Naive thymus-derived CD8-positive, alpha-beta T cell (primary cell): ENCODE measurements at regions not wholly inside any gene's neighbourhood (a gene's known extent, or its start where the extent isn't known, plus 50 kb on each side); places are given as distances from the start of the nearest gene placed in this dataset.

Source experiments
- ATAC-seq, 2 donors: fragments of 150-1000 bp; cut with Tn5 transposase in 1 of 2; sonication (Bioruptor Pico), chemical (Tn5 transposase) in 1 of 2; 1 replicate in 1 of 2; 2 replicates in 1 of 2; pipeline ENCODE4 v1.10.0; 2021; ENCODE audit warnings: mild to moderate bottlenecking in 2 of 2, moderate library complexity in 2 of 2
- POLR2A ChIA-PET: fragments of 350-600 bp; sonication (Branson Sonifier 250); formaldehyde crosslinking; loops from one replicate; lab custom pipeline; 2021; ENCODE audit warnings: antibody characterized with exemption; lab: Charles Lee
- DNase-seq, 10 donors: peaks; one replicate each; pipeline versions ENCODE4 v3.0.0 to v3.0.0-alpha.2; 2020 to 2022
- H3K27ac Mint-ChIP-seq, 10 donors: one replicate each; pipeline ENCODE4 v1.8.0; 2020 to 2022; ENCODE audit warnings: mild to moderate bottlenecking in 10 of 10, mixed read lengths in 10 of 10, moderate library complexity in 4 of 10, inconsistent platforms in 1 of 10
- H3K27me3 Mint-ChIP-seq, 5 donors: one replicate each; pipeline ENCODE4 v1.8.0; 2021 to 2022; ENCODE audit warnings: mixed read lengths in 5 of 5
- H3K36me3 Mint-ChIP-seq, 3 donors: one replicate each; pipeline ENCODE4 v1.8.0; 2020 to 2022; ENCODE audit warnings: mixed read lengths in 3 of 3, mild to moderate bottlenecking in 2 of 3, inconsistent platforms in 1 of 3
- H3K4me1 Mint-ChIP-seq, 4 donors: one replicate each; pipeline ENCODE4 v1.8.0; 2021 to 2022; ENCODE audit warnings: mixed read lengths in 4 of 4
- H3K4me3 Mint-ChIP-seq, 10 donors: one replicate each; pipeline ENCODE4 v1.8.0; 2020 to 2022; ENCODE audit warnings: mild to moderate bottlenecking in 10 of 10, mixed read lengths in 10 of 10, moderate library complexity in 6 of 10, inconsistent platforms in 1 of 10
- H3K9me3 Mint-ChIP-seq, 9 donors: one replicate each; pipeline ENCODE4 v1.8.0; 2020 to 2022; ENCODE audit warnings: mixed read lengths in 9 of 9, mild to moderate bottlenecking in 3 of 9, inconsistent platforms in 1 of 9, moderate library complexity in 1 of 9

DNA sequence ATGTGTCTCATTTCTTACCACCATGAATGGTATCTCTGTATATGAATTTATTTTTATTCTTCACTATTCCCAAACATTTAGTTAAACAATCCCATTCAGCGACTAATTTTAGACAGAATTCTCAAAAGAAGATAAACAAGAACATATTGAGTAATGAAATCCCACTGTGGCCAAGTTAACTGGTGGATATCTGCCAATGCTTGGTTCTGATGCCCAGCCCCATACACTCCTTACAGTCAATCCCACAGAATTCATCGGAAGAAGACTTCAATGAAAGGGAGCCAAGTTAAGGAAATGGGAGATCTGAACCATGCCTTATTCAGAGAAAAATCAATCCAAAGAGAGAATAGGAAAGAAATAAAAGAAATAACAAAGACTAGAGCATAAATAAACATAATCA lies 518.0 kb downstream of the XPNPEP1 start:
- H3K4me3 Mint-ChIP-seq = no peak overlapping the region
- H3K27me3 Mint-ChIP-seq = peaks cover 0 to 2% (median 0%) of the 10 kb centered on the region in 5 donors
- no peak overlapping the region for H3K27ac Mint-ChIP-seq
- POLR2A ChIA-PET = no interaction called here
- ATAC-seq (no peak), DNase-seq (no peak)
- peaks cover 0 to 12% (median 0%) of the 10 kb centered on the region in 9 donors for H3K9me3 Mint-ChIP-seq
- no peaks in the 10 kb centered on the region for H3K36me3 Mint-ChIP-seq
- no peaks in the 10 kb centered on the region for H3K4me1 Mint-ChIP-seq

DNA sequence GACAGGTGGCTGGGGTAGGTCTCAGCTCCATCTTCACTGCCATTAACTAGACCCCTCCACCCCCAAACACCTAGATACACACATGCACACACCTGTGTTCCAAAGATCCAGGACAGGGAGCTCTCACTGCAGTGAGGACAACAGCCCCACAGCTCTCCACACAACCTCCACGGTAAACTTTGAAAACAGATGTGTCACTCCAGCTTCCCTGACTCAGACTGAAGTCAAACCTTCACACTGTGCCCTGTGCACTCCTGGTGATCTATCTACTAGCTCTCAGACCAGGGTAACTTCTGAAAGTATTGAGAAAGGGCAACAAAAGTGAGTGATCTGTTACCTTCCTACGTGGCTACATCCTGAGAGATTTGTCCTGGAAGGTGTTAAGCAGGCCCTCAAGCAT lies 519.8 kb downstream of the XPNPEP1 start:
- no peak overlapping the region for H3K27ac Mint-ChIP-seq
- peaks cover 0 to 2% (median 0%) of the 10 kb centered on the region in 5 donors for H3K27me3 Mint-ChIP-seq
- peaks cover 0 to 2% (median 0%) of the 10 kb centered on the region in 4 donors for H3K4me1 Mint-ChIP-seq
- POLR2A ChIA-PET = no interaction called here
- no peaks in the 10 kb centered on the region for H3K36me3 Mint-ChIP-seq
- H3K4me3 Mint-ChIP-seq = no peak overlapping the region
- no peak for ATAC-seq
- DNase-seq = no peak
- H3K9me3 Mint-ChIP-seq = peaks cover 0 to 21% (median 0%) of the 10 kb centered on the region in 9 donors

DNA sequence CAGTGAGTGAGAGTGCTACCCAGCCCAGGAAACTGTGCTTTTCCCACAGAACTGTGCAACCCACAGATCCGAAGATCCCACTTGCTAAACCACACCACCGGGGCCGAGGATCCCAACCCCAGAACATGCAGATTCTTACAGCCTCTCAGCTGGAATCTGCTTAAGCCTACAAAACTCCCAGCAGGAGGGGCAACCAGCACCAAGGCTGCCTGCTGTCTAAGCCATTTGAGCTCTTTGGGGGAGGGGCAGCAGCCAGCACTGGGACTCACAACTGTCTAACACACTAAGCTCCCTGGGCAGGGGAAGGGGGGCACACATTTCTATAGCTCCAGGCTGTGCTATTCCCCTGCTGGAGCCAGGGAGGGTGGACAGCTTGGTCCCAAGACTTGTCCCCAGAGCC lies 529.9 kb downstream of the XPNPEP1 start:
- POLR2A ChIA-PET = no interaction called here
- DNase-seq = peak in 1 of 10 donors; percentile 38
- Mint-ChIP-seq H3K36me3 (no peaks in the 10 kb centered on the region), H3K9me3 (peaks cover 0 to 20% (median 6%) of the 10 kb centered on the region in 9 donors), H3K4me3 (no peak overlapping the region), H3K27me3 (peaks cover 0 to 4% (median 0%) of the 10 kb centered on the region in 5 donors), H3K27ac (no peak overlapping the region), H3K4me1 (no peaks in the 10 kb centered on the region)
- ATAC-seq = no peak

DNA sequence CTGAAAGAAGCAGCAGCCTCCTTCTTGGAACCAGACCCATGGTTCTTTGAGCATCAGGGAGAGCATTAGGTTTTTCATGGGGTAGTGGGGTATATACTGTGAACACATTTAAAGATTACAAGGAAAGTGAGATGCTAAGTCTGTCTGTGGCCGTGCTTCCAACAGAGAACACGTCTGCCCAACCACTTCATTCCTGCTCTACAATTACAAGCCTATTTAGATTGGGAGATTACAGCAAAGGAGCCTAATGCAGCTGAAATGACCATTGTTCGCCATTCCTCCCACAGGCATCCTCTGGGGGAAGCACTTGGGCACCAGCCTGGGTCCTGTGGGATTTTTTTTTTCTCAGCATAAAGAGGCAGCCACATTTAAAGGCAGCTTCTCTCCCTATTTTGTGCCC lies 536.4 kb downstream of the XPNPEP1 start:
- no peaks in the 10 kb centered on the region for H3K36me3 Mint-ChIP-seq
- H3K4me3 Mint-ChIP-seq = no peak overlapping the region
- DNase-seq = no peak
- peaks cover 0 to 3% (median 0%) of the 10 kb centered on the region in 9 donors for H3K9me3 Mint-ChIP-seq
- no peaks in the 10 kb centered on the region for H3K4me1 Mint-ChIP-seq
- H3K27ac Mint-ChIP-seq = no peak overlapping the region
- H3K27me3 Mint-ChIP-seq = peaks cover 0 to 1% (median 0%) of the 10 kb centered on the region in 5 donors
- POLR2A ChIA-PET = no interaction called here
- no peak for ATAC-seq

DNA sequence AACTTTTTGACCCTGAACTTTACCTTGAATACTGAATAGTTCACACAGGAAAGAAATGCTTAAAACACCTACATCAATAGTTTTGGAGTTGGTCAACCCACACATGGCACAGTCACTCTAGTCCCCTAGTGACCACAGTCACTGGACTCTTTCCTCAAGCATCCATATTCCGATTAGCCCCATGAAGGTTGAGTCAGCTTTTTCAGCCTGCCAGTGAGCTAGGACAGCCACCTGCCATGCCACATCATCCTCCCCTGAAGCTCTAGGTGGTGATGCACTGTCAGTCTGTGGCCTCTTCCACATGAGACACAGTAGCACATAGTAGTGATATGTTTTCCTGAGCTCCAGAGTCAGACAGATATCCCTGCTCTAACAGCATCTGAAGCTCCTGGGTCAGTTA lies 537.2 kb downstream of the XPNPEP1 start:
- peaks cover 0 to 1% (median 0%) of the 10 kb centered on the region in 5 donors for H3K27me3 Mint-ChIP-seq
- DNase-seq (no peak), ATAC-seq (no peak)
- H3K27ac Mint-ChIP-seq = no peak overlapping the region
- no peaks in the 10 kb centered on the region for H3K36me3 Mint-ChIP-seq
- H3K9me3 Mint-ChIP-seq = peaks cover 0 to 3% (median 0%) of the 10 kb centered on the region in 9 donors
- POLR2A ChIA-PET = no interaction called here
- H3K4me3 Mint-ChIP-seq = no peak overlapping the region
- H3K4me1 Mint-ChIP-seq = no peaks in the 10 kb centered on the region

DNA sequence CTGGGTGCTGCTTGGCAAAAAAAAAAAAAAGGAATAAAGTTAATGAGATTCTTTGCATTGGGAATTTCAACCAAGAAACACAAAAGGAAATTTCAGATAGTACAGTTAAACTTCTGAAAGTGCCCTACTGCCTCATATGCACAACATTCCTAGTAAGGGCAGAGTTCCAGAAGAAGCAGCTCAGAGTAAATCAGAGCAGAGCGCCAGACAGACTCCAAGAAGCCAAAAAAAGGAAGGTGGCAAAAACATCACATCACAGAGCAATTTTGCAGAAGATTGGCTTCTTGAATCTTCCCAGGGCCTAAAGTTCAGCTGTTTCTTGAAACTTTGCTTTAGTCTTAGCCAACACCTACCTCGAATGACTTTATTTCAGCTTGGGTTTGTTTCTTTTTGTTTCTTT lies 544.1 kb downstream of the XPNPEP1 start:
- POLR2A ChIA-PET = no interaction called here
- no peak overlapping the region for H3K27ac Mint-ChIP-seq
- no peak overlapping the region for H3K4me3 Mint-ChIP-seq
- DNase-seq (no peak), ATAC-seq (no peak)
- H3K9me3 Mint-ChIP-seq = peaks cover 0 to 10% (median 2%) of the 10 kb centered on the region in 9 donors
- no peaks in the 10 kb centered on the region for H3K27me3 Mint-ChIP-seq
- H3K4me1 Mint-ChIP-seq = no peaks in the 10 kb centered on the region
- H3K36me3 Mint-ChIP-seq = no peaks in the 10 kb centered on the region

DNA sequence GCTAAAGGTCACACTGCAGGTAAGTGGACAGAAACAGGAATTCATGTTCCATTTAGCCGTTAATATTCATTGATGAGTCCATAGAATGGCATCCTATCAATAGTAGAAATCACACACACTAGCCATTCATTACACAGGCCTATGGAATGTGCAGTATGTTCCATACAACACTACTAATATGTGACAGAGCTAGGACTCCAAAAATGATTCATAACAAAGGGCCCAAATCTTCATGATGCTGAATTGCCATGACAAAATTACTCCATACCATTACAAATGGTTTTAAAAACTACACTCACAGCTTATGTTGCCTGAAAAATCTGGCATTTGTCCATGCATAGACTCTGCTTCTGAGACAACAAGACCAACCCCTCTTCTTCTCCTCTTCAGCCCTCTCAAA lies 549.1 kb downstream of the XPNPEP1 start:
- DNase-seq = no peak
- Mint-ChIP-seq H3K4me1 (no peaks in the 10 kb centered on the region), H3K27me3 (no peaks in the 10 kb centered on the region), H3K36me3 (no peaks in the 10 kb centered on the region), H3K9me3 (peaks cover 0 to 29% (median 3%) of the 10 kb centered on the region in 9 donors), H3K27ac (no peak overlapping the region), H3K4me3 (no peak overlapping the region)
- POLR2A ChIA-PET = no interaction called here
- ATAC-seq = no peak

DNA sequence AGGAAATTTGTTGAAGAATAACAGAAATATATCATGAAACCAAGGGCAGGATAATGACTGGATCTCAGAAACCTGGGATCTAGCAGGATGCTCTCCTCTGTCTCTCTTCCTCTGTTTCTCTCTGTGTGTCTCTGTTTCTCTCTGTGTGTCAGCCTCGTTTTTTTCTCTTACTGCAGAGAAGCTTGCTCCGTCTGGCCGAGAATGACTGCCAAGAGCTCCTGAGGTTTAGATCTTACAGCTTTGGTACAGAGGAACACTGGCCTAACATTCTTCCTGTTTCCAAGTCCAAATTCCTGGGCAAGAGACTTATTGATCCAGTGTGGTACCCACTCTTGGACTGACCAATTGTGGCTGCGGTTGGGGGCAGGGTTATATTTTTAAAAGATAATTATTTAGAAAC lies 564.0 kb downstream of the XPNPEP1 start:
- Mint-ChIP-seq H3K27me3 (peaks cover 0 to 2% (median 0%) of the 10 kb centered on the region in 5 donors), H3K4me1 (no peaks in the 10 kb centered on the region), H3K36me3 (no peaks in the 10 kb centered on the region), H3K9me3 (peaks cover 0 to 10% (median 0%) of the 10 kb centered on the region in 9 donors), H3K27ac (no peak overlapping the region), H3K4me3 (no peak overlapping the region)
- DNase-seq (no peak), ATAC-seq (no peak)
- POLR2A ChIA-PET = no interaction called here

DNA sequence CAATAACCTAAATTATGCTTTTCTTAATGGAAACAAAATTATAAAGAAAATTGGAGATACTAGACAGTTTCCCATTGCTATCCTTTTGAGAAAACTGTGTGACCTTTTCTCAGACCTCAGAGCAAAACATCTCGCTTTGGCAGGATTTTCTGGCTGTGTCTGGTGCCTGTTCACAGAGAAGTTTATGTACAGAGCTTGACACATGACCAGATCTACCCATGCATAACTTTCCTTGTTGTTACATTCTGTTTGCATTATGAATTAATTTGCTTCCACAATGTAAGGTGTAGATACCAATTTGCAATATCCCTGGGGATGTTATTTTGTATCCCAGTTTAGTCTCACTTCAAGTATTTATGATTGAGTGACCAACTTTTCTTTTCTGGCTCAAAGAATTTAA lies 565.0 kb downstream of the XPNPEP1 start:
- H3K36me3 Mint-ChIP-seq = no peaks in the 10 kb centered on the region
- no peaks in the 10 kb centered on the region for H3K4me1 Mint-ChIP-seq
- peaks cover 0 to 10% (median 2%) of the 10 kb centered on the region in 9 donors for H3K9me3 Mint-ChIP-seq
- POLR2A ChIA-PET = no interaction called here
- no peak overlapping the region for H3K4me3 Mint-ChIP-seq
- H3K27me3 Mint-ChIP-seq = peaks cover 0 to 2% (median 0%) of the 10 kb centered on the region in 5 donors
- H3K27ac Mint-ChIP-seq = no peak overlapping the region
- ATAC-seq = no peak
- DNase-seq = no peak

DNA sequence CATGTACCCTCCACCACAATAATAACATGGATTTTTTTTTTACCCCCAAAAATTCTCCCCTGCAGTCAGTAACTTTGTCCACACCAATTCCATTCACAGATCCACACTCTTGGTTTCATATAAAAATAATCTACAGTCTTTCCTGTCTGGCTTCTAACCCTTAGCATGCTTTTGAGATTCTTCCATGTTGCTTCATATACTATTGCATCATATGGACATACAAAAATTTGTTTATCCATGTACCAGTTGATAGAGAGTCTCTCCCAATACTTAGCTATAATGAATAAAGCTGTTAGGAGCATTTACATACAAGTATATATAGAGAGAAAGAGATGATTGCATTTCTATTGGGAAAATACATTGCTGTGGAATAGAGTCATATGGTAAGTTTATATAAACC lies 575.0 kb downstream of the XPNPEP1 start:
- ATAC-seq = no peak

DNA sequence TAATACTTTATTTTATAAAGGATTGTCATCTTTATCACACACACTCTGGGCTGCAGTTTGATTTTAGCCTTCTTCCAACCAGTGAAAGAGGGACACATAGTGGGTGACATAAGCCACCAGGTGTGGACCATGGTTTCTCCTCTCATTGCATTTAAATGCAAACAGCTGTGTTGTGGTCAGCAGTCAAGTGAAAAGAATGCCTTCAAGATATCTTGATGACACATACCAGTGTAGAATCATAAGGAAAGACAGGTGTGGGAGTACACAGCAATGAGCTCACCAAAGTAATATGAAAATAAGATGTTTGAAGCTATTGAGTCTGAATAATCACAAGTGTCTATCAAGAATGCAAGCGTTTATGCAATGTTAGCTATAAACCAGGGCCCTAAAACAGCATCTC lies 580.0 kb downstream of the XPNPEP1 start:
- no peak for DNase-seq
- POLR2A ChIA-PET = no interaction called here
- H3K4me1 Mint-ChIP-seq = no peaks in the 10 kb centered on the region

More for the DNA sequence above, 575.0 kb downstream of the XPNPEP1 start:
- no peak overlapping the region for H3K4me3 Mint-ChIP-seq
- no peaks in the 10 kb centered on the region for H3K27me3 Mint-ChIP-seq
- POLR2A ChIA-PET = no interaction called here
- H3K27ac Mint-ChIP-seq = no peak overlapping the region
- H3K9me3 Mint-ChIP-seq = peaks cover 0 to 28% (median 14%) of the 10 kb centered on the region in 9 donors
- no peak for DNase-seq
- H3K4me1 Mint-ChIP-seq = no peaks in the 10 kb centered on the region
- H3K36me3 Mint-ChIP-seq = peaks cover 0 to 13% (median 0%) of the 10 kb centered on the region in 3 donors

DNA sequence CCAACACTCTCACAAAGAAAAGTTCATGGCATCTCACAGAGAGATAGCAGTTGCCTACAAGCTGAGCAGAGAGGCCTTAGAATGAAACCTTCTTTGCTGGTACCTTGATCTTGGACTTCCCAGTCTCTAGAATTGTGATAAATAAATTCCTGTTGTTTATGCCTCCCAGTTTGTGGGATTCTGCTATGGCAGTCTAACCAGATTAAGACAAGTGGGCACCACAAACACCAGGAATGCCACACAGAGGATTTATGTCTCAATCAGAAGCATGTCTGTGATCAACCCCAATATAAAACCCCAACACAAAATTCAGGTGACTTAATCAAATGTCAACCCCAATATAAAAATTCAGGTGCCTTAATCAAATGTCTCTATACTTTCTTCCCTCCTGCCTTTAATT lies 581.3 kb downstream of the XPNPEP1 start:
- DNase-seq (no peak), ATAC-seq (no peak)
- Mint-ChIP-seq H3K27ac (no peak overlapping the region), H3K9me3 (peaks cover 0 to 11% (median 4%) of the 10 kb centered on the region in 9 donors), H3K27me3 (peaks cover 0 to 5% (median 0%) of the 10 kb centered on the region in 5 donors), H3K4me3 (no peak overlapping the region), H3K36me3 (no peaks in the 10 kb centered on the region), H3K4me1 (no peaks in the 10 kb centered on the region)
- POLR2A ChIA-PET = no interaction called here

More for the DNA sequence above, 580.0 kb downstream of the XPNPEP1 start:
- Mint-ChIP-seq H3K9me3 (peaks cover 0 to 10% (median 3%) of the 10 kb centered on the region in 9 donors), H3K27ac (no peak overlapping the region), H3K4me3 (no peak overlapping the region), H3K27me3 (peaks cover 0 to 5% (median 0%) of the 10 kb centered on the region in 5 donors), H3K36me3 (no peaks in the 10 kb centered on the region)
- ATAC-seq = no peak

DNA sequence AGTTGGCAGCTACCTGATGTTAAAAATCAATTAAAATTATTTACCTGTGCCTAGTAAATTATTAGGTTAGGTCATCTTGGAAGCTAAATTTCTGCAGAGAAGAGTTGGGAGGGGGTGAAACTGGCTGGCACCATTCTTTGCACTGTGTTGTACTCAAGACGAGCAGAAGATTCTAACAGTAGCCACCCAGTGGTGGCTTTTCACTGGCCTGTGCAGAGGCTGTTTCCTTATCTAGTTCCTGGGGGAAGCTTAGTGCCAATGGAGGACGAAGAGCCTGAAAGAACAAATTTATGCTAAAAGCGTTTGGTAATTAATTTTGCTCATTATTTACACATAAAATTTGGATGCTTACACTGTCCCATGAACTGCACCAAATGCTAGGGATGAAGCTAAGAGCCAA lies 595.3 kb downstream of the XPNPEP1 start:
- ATAC-seq (no peak), DNase-seq (no peak)
- no peaks in the 10 kb centered on the region for H3K4me1 Mint-ChIP-seq
- no peaks in the 10 kb centered on the region for H3K36me3 Mint-ChIP-seq
- POLR2A ChIA-PET = no interaction called here
- H3K27ac Mint-ChIP-seq = no peak overlapping the region
- no peaks in the 10 kb centered on the region for H3K27me3 Mint-ChIP-seq
- peaks cover 0 to 18% (median 2%) of the 10 kb centered on the region in 9 donors for H3K9me3 Mint-ChIP-seq
- no peak overlapping the region for H3K4me3 Mint-ChIP-seq

DNA sequence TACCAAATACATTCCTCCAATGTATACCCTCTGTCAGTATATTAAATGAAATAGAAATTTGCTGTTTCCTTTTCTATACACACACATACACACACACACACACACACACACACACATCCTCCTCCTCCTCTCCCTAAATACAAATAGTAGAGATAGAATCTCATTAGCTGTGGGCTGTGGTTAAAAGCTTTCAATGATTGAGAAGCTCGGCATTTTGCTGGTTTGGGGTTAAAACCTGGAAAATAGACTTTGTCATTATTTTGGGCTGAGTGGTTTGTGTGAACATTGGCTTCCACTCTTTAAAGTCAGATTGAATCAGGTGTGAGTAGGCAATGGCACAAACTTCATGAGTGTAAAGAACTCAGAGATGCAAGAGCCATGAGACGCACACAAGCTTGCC lies 596.0 kb downstream of the XPNPEP1 start:
- Mint-ChIP-seq H3K27me3 (no peaks in the 10 kb centered on the region), H3K9me3 (peaks cover 0 to 13% (median 2%) of the 10 kb centered on the region in 9 donors), H3K4me3 (no peak overlapping the region), H3K4me1 (no peaks in the 10 kb centered on the region), H3K27ac (no peak overlapping the region), H3K36me3 (no peaks in the 10 kb centered on the region)
- ATAC-seq = no peak
- POLR2A ChIA-PET = no interaction called here
- DNase-seq = no peak
